ENCODE measurements at regions not wholly inside any gene's neighbourhood (a gene's known extent, or its start where the extent isn't known, plus 50 kb on each side); places are given as distances from the start of the nearest gene placed in this dataset.
A peak's percentile ranks its signal among the peaks of the same experiment; 100 is the strongest.
"Not testable (repeated sequence)": the region's sequence is repeated elsewhere in the genome, so short reads cannot be mapped to it uniquely, and the experiment has no call there.

DNA sequence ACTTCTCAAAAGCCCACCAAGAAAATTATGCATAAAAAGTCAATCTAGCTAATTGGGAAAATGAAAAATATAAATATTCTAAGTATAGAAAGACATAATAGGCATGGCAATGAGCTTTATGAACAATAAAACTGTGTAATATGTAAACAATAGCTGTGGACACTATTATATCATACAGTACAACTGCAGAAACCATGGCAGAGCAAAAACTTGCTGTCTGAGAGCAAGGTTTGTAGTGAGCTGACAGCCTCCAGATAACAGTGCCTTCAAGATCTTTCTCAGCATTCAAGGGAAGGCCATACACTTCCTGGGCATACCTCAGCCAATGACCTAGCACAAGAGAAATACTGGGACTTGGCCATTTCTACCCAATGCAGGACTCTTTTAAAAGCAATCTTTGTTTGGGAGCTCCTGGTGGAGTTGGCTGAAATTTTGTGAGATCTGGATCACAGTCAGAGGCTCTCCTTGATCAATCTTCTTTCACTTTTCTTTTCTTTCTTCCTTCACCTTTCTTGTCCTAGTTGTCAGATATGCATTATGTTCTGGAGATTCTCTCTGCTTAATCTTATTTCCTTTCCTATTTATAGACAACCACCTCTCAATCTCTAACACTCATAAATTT, 427.2 kb upstream of the UBE2E3 start:
- in situ Hi-C loops (cut with HindIII; ENCODE audit: low sequenced_read_pairs): no loop called here
- H3K4me3 ChIP-seq (ENCODE audit: low read depth, low read length): no peak overlapping the region
- TF ChIP-seq, protein P1, sequence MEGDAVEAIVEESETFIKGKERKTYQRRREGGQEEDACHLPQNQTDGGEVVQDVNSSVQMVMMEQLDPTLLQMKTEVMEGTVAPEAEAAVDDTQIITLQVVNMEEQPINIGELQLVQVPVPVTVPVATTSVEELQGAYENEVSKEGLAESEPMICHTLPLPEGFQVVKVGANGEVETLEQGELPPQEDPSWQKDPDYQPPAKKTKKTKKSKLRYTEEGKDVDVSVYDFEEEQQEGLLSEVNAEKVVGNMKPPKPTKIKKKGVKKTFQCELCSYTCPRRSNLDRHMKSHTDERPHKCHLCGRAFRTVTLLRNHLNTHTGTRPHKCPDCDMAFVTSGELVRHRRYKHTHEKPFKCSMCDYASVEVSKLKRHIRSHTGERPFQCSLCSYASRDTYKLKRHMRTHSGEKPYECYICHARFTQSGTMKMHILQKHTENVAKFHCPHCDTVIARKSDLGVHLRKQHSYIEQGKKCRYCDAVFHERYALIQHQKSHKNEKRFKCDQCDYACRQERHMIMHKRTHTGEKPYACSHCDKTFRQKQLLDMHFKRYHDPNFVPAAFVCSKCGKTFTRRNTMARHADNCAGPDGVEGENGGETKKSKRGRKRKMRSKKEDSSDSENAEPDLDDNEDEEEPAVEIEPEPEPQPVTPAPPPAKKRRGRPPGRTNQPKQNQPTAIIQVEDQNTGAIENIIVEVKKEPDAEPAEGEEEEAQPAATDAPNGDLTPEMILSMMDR (IDR thresholded peaks at IDR 0.05; ENCODE audit: low read depth, low read length): no peak
- no peak for DNase-seq (ENCODE audit: low read depth, low spot score)

DNA sequence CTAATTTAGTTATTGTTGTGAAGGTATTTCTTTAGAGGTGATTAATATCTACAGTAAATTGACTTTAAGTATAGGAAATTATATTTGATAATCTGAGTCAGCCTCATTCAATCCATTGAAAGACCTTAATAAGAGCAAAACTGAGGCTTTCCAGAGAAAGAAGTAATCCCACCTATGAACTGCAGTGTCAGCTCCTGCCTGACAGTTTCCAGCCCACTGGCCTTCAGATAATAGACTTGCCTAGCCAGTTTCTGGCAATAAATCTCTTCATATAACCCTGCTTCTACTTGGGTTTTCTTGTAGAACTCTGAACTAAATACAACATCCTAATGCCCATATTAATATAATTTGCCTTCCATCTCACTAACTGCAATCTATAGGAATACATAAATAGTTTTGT, 437.9 kb upstream of the UBE2E3 start:
- TF ChIP-seq, protein P1 (IDR thresholded peaks at IDR 0.05; ENCODE audit: low read depth, low read length): no peak
- no peak overlapping the region for H3K4me3 ChIP-seq (ENCODE audit: low read depth, low read length)
- in situ Hi-C loops (cut with HindIII; ENCODE audit: low sequenced_read_pairs): no loop called here
- DNase-seq (ENCODE audit: low read depth, low spot score): no peak

DNA sequence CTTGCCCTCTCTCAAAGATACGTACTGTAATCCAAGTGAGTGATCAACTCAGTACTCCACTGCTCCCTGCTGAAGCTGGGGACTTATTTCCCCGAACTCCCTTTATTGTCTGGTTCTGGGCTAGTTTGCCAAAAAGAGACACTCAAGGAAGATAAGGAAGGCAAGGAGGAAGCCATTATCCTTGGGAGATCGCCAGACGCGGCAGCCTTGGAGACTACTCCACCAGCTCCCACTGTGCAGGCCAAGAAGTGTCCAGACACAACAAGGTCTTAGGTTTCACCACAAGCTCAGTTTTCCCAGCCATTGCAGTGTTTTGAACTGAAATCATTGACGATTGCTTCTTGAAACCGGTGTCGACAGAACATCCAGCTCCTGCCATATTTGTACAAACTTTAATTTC, 439.6 kb upstream of the UBE2E3 start:
- TF ChIP-seq, protein P1 (IDR thresholded peaks at IDR 0.05; ENCODE audit: low read depth, low read length): no peak
- DNase-seq (ENCODE audit: low read depth, low spot score): peak; percentile 85
- no peak overlapping the region for H3K4me3 ChIP-seq (ENCODE audit: low read depth, low read length)
- in situ Hi-C loops (cut with HindIII; ENCODE audit: low sequenced_read_pairs): no loop called here

GRCh38 chr2:180539541-180539940, 440.9 kb upstream of the UBE2E3 start:
- TF ChIP-seq, protein P1 (IDR thresholded peaks at IDR 0.05; ENCODE audit: low read depth, low read length): no peak
- no peak for DNase-seq (ENCODE audit: low read depth, low spot score)
- in situ Hi-C loops (cut with HindIII; ENCODE audit: low sequenced_read_pairs): no loop called here
- no peak overlapping the region for H3K4me3 ChIP-seq (ENCODE audit: low read depth, low read length)

DNA sequence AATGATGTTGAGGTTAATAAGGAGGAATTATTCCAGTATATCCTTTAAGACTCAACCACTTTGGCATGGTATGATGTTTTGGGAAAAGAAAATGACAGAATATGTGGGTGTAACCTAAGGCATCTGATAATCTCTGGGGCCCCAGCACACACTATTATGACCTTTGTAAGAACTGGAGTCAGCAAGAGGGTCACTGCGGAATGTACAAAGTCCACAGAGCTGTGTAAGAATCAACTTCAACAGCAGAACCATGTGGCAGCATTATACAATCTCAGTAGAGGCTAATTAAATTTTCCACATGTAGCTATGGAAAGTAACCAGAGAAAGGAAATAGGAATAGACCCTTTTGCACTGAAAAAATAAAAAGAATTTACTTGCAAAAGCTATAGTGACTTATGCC, 445.1 kb upstream of the UBE2E3 start:
- no peak for DNase-seq (ENCODE audit: low read depth, low spot score)
- in situ Hi-C loops (cut with HindIII; ENCODE audit: low sequenced_read_pairs): no loop called here
- no peak overlapping the region for H3K4me3 ChIP-seq (ENCODE audit: low read depth, low read length)
- TF ChIP-seq, protein P1 (IDR thresholded peaks at IDR 0.05; ENCODE audit: low read depth, low read length): no peak

DNA sequence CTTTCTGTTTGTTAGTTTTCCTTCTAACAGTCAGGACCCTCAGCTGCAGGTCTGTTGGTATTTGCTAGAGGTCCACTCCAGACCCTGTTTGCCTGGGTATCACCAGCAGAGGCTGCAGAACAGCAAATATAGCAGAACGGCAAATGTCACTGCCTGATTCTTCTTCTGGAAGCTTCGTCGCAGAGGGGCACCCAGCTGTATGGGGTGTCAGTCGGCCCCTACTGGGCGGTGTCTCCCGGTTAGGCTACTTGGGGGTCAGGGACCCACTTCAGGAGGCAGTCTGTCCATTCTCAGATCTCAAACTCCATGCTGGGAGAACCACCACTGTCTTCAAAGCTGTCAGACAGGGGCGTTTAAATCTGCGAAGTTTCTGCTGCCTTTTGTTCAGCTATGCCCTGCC, 448.6 kb upstream of the UBE2E3 start:
- in situ Hi-C loops (cut with HindIII; ENCODE audit: low sequenced_read_pairs); H3K4me3 ChIP-seq (ENCODE audit: low read depth, low read length); DNase-seq (ENCODE audit: low read depth, low spot score): not testable (repeated sequence)

DNA sequence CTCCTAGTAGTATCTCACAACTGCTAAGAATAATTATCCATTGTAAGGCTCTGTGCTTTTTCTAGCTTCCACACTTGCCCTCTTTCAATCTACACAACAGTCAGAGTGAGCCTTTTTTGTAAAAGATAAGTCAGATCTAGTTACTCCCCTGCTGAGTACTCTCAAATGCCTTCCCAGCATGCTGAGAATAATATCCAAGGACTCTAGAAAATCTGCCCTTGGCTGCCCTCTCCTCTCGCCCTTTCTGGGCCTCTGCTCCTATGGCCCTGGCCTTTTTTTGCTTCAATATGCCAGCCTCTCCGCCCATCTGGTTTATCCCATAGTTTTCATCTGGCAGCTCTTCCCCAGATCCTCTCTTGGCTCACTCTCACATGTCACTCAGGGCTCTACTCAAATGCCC, 455.9 kb upstream of the UBE2E3 start:
- TF ChIP-seq, protein P1 (IDR thresholded peaks at IDR 0.05; ENCODE audit: low read depth, low read length): no peak
- in situ Hi-C loops (cut with HindIII; ENCODE audit: low sequenced_read_pairs): no loop called here
- peak; percentile 45 for DNase-seq (ENCODE audit: low read depth, low spot score)
- H3K4me3 ChIP-seq (ENCODE audit: low read depth, low read length): no peak overlapping the region

All from astrocyte of the spinal cord (primary cell).